ENCODE measurements at regions not wholly inside any gene's neighbourhood (a gene's known extent, or its start where the extent isn't known, plus 50 kb on each side); places are given as distances from the start of the nearest gene placed in this dataset.

DNA sequence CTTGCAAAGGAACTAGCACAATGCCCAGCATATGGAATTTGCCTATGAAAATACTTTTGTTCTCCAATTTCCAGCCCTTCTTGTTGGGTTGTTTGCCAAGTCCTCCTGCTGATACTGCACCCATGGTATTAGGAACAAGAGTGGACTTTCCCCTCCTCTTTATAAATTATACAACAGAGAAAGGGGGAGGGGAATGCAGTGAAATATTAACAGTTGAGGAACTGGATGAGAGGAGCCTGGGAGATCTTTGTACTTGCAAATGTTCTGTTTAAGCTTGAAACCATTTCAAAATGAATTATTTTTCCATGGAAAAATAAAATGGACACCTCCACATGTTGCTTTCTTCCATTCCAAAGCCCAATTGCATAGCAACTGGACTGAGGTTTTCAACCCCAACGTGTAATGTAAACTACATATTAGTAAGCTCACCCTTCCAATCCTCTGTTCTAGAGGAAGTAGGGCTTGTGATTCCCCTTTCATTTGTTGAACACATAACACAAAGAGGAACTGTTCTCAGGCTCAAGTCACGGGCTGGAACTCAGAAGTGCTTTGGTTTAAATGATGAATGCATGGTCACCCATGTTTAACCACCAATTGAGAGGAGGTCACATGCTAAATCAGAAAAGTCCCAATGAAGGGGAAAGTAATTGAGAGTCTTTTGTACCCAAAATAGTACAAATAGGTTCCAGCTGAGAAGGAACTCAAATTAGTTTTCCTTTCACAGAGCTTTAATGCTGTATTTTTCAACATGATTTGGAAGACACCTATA, 66.2 kb upstream of the ZC3H12C start (continued):
- peak; percentile 90 for TF ChIP-seq CUX1 (IDR thresholded peaks at IDR 0.05; ENCODE audit: insufficient replicate concordance, low read depth, low read length)
- peak; percentile 91 for TF ChIP-seq ATF7 (IDR thresholded peaks at IDR 0.05; ENCODE audit: low read depth)
- peak; percentile 97 for TF ChIP-seq SPI1 (IDR thresholded peaks at IDR 0.05; ENCODE audit: borderline replicate concordance, insufficient read depth, low read depth, low read length)
- no peak; the same call in 1 of the 2 replicates for TF ChIP-seq ZNF217 (IDR thresholded peaks at IDR 0.05)
- no peak for TF ChIP-seq YBX1 (IDR thresholded peaks at IDR 0.05)
- TF ChIP-seq CTCF (IDR thresholded peaks at IDR 0.05 in 2 of 3, conservative IDR thresholded peaks at IDR 0.05 in 1 of 3; ENCODE audit: control insufficient read depth in 2 of 3, extremely low read depth in 1 of 3, insufficient read depth in 1 of 3, low read depth in 3 of 3, low read length in 3 of 3) = no peak
- TF ChIP-seq CREB1 (IDR thresholded peaks at IDR 0.05; ENCODE audit: low read depth) = peak; percentile 35
- peak; percentile 73; the same call in 1 of the 2 replicates for TF ChIP-seq STAT3 (IDR thresholded peaks at IDR 0.05; ENCODE audit: low read depth, low read length)
- no peak for TF ChIP-seq KLF5 (IDR thresholded peaks at IDR 0.05; ENCODE audit: partially characterized antibody)
- TF ChIP-seq PBX3 (IDR thresholded peaks at IDR 0.05; ENCODE audit: insufficient replicate concordance, low read depth, low read length) = no peak
- TF ChIP-seq ATF3 (IDR thresholded peaks at IDR 0.05; ENCODE audit: borderline replicate concordance, extremely low read depth, low read depth, low read length) = no peak
- peak; percentile 61 for TF ChIP-seq BMI1 (IDR thresholded peaks at IDR 0.05; ENCODE audit: borderline replicate concordance)
- no peak; the same call in 1 of the 2 replicates for TF ChIP-seq TARDBP (IDR thresholded peaks at IDR 0.05; ENCODE audit: borderline replicate concordance)
- TF ChIP-seq ZNF207 (IDR thresholded peaks at IDR 0.05; ENCODE audit: borderline replicate concordance) = no peak
- TF ChIP-seq, protein P1, sequence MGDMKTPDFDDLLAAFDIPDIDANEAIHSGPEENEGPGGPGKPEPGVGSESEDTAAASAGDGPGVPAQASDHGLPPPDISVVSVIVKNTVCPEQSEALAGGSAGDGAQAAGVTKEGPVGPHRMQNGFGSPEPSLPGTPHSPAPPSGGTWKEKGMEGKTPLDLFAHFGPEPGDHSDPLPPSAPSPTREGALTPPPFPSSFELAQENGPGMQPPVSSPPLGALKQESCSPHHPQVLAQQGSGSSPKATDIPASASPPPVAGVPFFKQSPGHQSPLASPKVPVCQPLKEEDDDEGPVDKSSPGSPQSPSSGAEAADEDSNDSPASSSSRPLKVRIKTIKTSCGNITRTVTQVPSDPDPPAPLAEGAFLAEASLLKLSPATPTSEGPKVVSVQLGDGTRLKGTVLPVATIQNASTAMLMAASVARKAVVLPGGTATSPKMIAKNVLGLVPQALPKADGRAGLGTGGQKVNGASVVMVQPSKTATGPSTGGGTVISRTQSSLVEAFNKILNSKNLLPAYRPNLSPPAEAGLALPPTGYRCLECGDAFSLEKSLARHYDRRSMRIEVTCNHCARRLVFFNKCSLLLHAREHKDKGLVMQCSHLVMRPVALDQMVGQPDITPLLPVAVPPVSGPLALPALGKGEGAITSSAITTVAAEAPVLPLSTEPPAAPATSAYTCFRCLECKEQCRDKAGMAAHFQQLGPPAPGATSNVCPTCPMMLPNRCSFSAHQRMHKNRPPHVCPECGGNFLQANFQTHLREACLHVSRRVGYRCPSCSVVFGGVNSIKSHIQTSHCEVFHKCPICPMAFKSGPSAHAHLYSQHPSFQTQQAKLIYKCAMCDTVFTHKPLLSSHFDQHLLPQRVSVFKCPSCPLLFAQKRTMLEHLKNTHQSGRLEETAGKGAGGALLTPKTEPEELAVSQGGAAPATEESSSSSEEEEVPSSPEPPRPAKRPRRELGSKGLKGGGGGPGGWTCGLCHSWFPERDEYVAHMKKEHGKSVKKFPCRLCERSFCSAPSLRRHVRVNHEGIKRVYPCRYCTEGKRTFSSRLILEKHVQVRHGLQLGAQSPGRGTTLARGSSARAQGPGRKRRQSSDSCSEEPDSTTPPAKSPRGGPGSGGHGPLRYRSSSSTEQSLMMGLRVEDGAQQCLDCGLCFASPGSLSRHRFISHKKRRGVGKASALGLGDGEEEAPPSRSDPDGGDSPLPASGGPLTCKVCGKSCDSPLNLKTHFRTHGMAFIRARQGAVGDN (IDR thresholded peaks at IDR 0.05) = no peak; the same call in 1 of the 2 replicates
- TF ChIP-seq CHD4 (IDR thresholded peaks at IDR 0.05) = no peak
